ENCODE measurements at regions not wholly inside any gene's neighbourhood (a gene's known extent, or its start where the extent isn't known, plus 50 kb on each side); places are given as distances from the start of the nearest gene placed in this dataset.

GRCh38 chr16:27152801-27153200 is 50.5 kb upstream of the KDM8 start:
- TF ChIP-seq CTCF (IDR thresholded peaks at IDR 0.05; ENCODE audit: insufficient read depth, low read depth, low read length): no peak
- no peak overlapping the region for H3K4me3 ChIP-seq (ENCODE audit: low read depth, low read length)
- no peak for DNase-seq (ENCODE audit: low read depth)
